ENCODE measurements at regions not wholly inside any gene's neighbourhood (a gene's known extent, or its start where the extent isn't known, plus 50 kb on each side); places are given as distances from the start of the nearest gene placed in this dataset.

- TF ChIP-seq POLR2A (IDR thresholded peaks at IDR 0.05) (no peak), CTCF (IDR thresholded peaks at IDR 0.05) (no peak), EP300 (IDR thresholded peaks at IDR 0.05) (no peak)
Measured at GRCh38 chrX:144709841-144710240, 537.5 kb upstream of the SPANXN1 start.

All from ovary (tissue), 3 donors.